NOMO-1 treated with DMSO at 0.1 percent for 48 hours (cell line): ENCODE measurements at regions not wholly inside any gene's neighbourhood (a gene's known extent, or its start where the extent isn't known, plus 50 kb on each side); places are given as distances from the start of the nearest gene placed in this dataset.
"Not testable (repeated sequence)": the region's sequence is repeated elsewhere in the genome, so short reads cannot be mapped to it uniquely, and the experiment has no call there.

Experiments
- DNase-seq: peaks from one replicate; lab custom pipeline; 2025; ENCODE audit not compliant: unreplicated experiment; lab: John Stamatoyannopoulos, UW

GRCh38 chrX:111581086-111581485 lies 69.6 kb downstream of the SERTM2 start:
- no peak for DNase-seq

DNA sequence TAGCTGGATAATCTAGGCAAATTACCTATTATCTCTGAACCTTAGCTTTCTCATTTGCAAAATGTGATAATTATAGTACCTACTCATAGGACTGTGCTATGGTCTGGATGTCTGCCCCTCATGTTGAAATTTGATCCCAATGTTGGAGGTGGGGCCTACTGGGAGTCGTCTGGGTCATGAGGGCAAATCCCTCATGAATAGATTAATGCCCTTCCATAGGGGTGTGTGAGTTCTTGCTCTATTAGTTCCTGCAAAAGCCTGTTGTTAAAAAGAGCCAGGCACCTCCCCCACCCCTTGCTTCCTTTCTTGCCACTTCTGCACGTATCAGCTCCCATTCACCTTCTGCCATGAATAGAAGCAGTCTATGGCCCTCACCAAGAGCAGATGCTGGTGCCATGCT lies 73.9 kb downstream of the SERTM2 start:
- no peak for DNase-seq

DNA sequence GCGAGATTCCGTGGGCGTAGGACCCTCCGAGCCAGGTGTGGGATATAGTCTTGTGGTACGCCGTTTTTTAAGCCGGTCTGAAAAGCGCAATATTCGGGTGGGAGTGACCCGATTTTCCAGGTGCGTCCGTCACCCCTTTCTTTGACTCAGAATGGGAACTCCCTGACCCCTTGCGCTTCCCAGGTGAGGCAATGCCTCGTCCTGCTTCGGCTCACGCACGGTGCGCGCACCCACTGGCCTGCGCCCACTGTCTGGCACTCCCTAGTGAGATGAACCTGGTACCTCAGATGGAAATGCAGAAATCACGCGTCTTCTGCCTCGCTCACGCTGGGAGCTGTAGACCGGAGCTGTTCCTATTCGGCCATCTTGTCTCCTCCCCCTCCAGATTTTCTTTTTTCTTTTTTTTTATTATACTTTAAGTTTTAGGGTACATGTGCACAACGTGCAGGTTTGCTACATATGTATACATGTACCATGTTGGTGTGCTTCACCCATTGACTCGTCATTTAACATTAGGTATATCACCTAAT lies 83.0 kb downstream of the SERTM2 start:
- not testable (repeated sequence) for DNase-seq

GRCh38 chrX:111597967-111598366 lies 83.0 kb upstream of the ALG13 start:
- DNase-seq: no peak

DNA sequence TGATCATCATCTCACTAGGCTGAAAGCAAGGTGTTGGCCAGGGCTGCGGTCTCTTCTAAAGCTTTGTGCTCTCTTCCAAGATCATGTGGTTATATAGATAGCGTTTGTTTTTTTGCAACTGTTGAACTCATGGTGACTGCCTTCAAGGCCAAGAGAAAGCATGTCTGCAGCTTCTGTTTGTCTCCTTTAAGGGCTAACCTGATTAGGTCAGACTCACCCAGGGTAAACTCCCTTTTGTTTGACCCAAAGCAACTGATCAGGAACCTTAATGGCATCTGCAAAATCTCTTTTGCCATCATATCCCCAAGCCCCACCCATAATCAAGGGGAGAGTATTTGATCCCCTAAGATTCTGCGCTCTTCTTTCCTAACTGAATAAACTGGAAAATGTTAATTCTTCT lies 72.2 kb upstream of the ALG13 start:
- no peak for DNase-seq

DNA sequence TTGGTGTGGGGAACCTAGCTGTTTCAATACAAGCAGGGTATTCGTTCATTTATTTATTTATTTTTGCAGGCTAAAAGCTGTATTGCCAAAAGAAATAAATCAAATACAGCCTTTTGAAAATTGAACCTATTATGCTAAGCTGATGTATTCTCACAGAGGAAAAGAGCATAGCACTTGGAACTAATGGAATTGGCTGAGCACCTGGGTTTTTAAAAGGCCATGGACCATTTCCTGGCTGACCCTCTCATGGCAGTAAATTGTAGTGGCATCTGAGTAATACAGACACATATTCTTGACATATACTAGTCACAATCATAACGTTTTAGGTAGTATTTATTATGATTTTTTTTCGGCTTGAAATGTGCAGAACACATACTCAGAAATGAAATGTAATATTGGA lies 71.8 kb upstream of the ALG13 start:
- DNase-seq: no peak

- DNase-seq: no peak
Measured at GRCh38 chrX:111615227-111615626, 65.7 kb upstream of the ALG13 start.

DNA sequence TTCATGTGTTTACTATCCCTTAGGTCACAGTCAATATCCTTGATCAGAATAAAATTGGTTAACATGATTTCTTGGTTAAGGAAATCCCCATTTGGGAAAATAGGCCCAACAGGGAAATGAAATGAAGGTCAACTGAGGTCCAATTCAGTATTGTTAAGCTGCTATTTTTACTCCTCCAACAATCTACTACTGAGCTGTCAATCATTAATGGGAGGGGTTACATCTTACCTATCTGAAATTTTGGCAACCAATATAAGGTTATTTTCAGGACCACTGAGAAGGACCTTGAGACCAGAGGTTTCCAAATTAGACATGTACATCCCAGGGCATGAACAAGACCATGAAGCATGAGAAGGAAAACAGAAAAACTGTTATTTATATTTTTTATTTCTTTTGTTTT lies 64.2 kb upstream of the ALG13 start:
- no peak for DNase-seq

- DNase-seq: peak; percentile 63
Measured at GRCh38 chrX:111620084-111620483, 60.9 kb upstream of the ALG13 start.

DNA sequence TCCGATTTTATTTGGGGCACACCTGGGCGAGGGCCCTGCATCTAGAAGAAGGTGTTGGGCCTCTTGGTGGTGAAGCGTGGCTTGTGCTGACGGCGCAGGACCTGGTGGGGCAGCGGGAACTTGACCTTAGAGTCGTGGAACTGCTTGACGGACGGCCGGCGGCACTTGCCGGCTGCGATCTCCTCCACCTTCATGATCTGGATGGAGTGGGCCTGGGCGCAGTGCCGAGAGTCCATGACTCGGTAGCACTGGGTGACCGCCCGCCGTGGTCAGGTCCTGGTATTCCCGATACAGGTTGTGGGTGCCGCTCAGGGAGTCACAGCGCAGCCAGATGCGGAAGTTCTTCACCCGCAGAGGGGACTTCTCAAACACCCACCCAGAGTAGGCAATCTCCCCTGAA lies 56.8 kb upstream of the ALG13 start:
- DNase-seq: no peak

DNA sequence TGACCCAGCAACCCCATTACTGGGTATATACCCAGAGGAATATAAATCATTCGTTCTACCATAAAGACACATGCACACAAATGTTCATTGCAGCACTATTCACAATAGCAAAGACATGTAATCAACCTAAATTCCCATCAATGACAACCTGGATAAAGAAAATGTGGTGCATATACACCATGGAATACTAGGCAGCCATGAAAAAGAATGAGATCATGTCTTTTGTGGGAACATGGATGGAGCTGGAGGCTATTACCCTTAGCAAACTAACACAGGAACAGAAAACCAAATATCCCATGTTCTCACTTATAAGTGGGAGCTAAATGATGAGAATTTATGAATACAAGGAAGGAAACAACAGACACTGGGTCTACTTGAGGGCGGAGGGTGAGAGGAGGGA lies 53.7 kb upstream of the ALG13 start:
- not testable (repeated sequence) for DNase-seq
